ENCODE measurements at regions not wholly inside any gene's neighbourhood (a gene's known extent, or its start where the extent isn't known, plus 50 kb on each side); places are given as distances from the start of the nearest gene placed in this dataset.

- ChIA-PET CTCF (interaction anchor here (0.9 kb wide), 1 partner anchor 11 kb away, joined by 4 read pairs; no protein-coding TSS in a partner anchor), POLR2A (interaction anchor here (1.4 kb wide), 1 partner anchor 17 kb away, joined by 3 read pairs; no protein-coding TSS in a partner anchor)
- no TSS peak for BruUV-seq (replicated peaks)
- TF ChIP-seq, protein P1, sequence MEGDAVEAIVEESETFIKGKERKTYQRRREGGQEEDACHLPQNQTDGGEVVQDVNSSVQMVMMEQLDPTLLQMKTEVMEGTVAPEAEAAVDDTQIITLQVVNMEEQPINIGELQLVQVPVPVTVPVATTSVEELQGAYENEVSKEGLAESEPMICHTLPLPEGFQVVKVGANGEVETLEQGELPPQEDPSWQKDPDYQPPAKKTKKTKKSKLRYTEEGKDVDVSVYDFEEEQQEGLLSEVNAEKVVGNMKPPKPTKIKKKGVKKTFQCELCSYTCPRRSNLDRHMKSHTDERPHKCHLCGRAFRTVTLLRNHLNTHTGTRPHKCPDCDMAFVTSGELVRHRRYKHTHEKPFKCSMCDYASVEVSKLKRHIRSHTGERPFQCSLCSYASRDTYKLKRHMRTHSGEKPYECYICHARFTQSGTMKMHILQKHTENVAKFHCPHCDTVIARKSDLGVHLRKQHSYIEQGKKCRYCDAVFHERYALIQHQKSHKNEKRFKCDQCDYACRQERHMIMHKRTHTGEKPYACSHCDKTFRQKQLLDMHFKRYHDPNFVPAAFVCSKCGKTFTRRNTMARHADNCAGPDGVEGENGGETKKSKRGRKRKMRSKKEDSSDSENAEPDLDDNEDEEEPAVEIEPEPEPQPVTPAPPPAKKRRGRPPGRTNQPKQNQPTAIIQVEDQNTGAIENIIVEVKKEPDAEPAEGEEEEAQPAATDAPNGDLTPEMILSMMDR (IDR thresholded peaks at IDR 0.05; ENCODE audit: unreplicated experiment): no peak
- intact Hi-C loops (cut with micrococcal nuclease): no loop called here
- DNase-seq (ENCODE audit: unreplicated experiment): no peak
- Mint-ChIP-seq H3K4me1 (ENCODE audit: insufficient read depth, unreplicated experiment) (peaks cover 10% of the 10 kb centered on the region), H3K4me3 (ENCODE audit: unreplicated experiment) (no peak overlapping the region), H3K27me3 (ENCODE audit: insufficient read depth, unreplicated experiment) (no peaks in the 10 kb centered on the region), H3K9me3 (ENCODE audit: unreplicated experiment) (no peaks in the 10 kb centered on the region), H3K27ac (ENCODE audit: low read depth, unreplicated experiment) (no peak overlapping the region), H3K36me3 (ENCODE audit: insufficient read depth, unreplicated experiment) (peaks cover 6% of the 10 kb centered on the region)
These were observed 352.9 kb upstream of the RGS6 start for GRCh38 chr14:71579331-71579730.

GRCh38 chr14:71582705-71583104 is 349.5 kb upstream of the RGS6 start:
- Mint-ChIP-seq H3K27me3 (ENCODE audit: insufficient read depth, unreplicated experiment) (no peaks in the 10 kb centered on the region), H3K4me3 (ENCODE audit: unreplicated experiment) (no peak overlapping the region), H3K27ac (ENCODE audit: low read depth, unreplicated experiment) (no peak overlapping the region), H3K9me3 (ENCODE audit: unreplicated experiment) (no peaks in the 10 kb centered on the region), H3K4me1 (ENCODE audit: insufficient read depth, unreplicated experiment) (peaks cover 12% of the 10 kb centered on the region), H3K36me3 (ENCODE audit: insufficient read depth, unreplicated experiment) (peaks cover 6% of the 10 kb centered on the region)
- BruUV-seq (replicated peaks): no TSS peak
- intact Hi-C loops (cut with micrococcal nuclease): no loop called here
- no peak for DNase-seq (ENCODE audit: unreplicated experiment)
- ChIA-PET POLR2A (interaction anchor here (0.6 to 0.8 kb wide), 2 partner anchors 26 to 170 kb away, joined by 3 to 6 read pairs; no protein-coding TSS in a partner anchor), CTCF (interaction anchor here (1.1 to 1.2 kb wide), 2 partner anchors 8 to 10 kb away, joined by 3 to 4 read pairs; no protein-coding TSS in a partner anchor)
- TF ChIP-seq, protein P1 (IDR thresholded peaks at IDR 0.05; ENCODE audit: unreplicated experiment): no peak

DNA sequence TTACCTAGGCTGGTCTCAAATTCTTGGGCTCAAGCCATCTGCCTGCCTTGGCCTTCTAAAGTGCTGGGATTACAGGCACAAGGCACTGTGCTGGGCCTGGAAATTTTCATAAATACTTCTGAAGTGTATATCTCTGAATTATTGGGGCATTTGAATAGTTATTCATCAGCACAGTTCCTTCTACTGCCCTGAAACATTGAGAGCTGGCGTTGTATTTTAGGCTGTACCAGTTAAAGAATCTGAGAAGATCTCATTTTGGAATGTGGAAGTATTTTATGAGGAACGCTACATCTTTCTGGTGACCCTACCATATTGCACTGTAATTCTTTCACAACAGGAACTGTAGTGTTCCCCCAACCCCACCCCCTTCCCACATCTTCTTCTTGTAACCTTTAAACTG is 349.0 kb upstream of the RGS6 start:
- POLR2A ChIA-PET: no interaction called here

DNA sequence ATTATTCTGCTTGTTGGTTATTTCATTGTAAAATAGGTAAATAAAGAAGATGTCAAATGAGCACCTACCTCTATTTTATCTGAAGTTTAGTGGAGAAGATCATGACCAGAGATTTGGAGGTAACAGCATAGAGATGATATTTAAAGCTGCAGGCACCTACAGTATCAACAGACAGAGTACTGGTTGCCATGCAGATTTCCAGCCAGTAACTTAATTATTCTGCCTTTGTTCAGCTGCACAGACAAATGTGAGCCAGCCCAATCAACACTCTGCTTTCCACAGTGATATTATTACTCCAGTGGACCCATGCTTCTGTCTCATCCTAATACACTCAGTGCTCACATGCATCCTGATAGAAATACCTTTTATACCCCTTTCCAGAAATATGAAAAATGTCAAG is 348.5 kb upstream of the RGS6 start:
- BruUV-seq (replicated peaks): no TSS peak
- no peak overlapping the region for H3K27ac Mint-ChIP-seq (ENCODE audit: low read depth, unreplicated experiment)
- CTCF ChIA-PET: interaction anchor here (1.2 kb wide), 1 partner anchor 11 kb away, joined by 3 read pairs; no protein-coding TSS in a partner anchor
- H3K36me3 Mint-ChIP-seq (ENCODE audit: insufficient read depth, unreplicated experiment): peaks cover 6% of the 10 kb centered on the region
- POLR2A ChIA-PET: no interaction called here
- DNase-seq (ENCODE audit: unreplicated experiment): no peak
- intact Hi-C loops (cut with micrococcal nuclease): no loop called here
- no peaks in the 10 kb centered on the region for H3K9me3 Mint-ChIP-seq (ENCODE audit: unreplicated experiment)
- H3K4me1 Mint-ChIP-seq (ENCODE audit: insufficient read depth, unreplicated experiment): peaks cover 12% of the 10 kb centered on the region
- H3K4me3 Mint-ChIP-seq (ENCODE audit: unreplicated experiment): no peak overlapping the region
- TF ChIP-seq, protein P1 (IDR thresholded peaks at IDR 0.05; ENCODE audit: unreplicated experiment): no peak
- H3K27me3 Mint-ChIP-seq (ENCODE audit: insufficient read depth, unreplicated experiment): no peaks in the 10 kb centered on the region

More for the DNA sequence above, 349.0 kb upstream of the RGS6 start:
- H3K27ac Mint-ChIP-seq (ENCODE audit: low read depth, unreplicated experiment): no peak overlapping the region
- peaks cover 6% of the 10 kb centered on the region for H3K36me3 Mint-ChIP-seq (ENCODE audit: insufficient read depth, unreplicated experiment)
- intact Hi-C loops (cut with micrococcal nuclease): no loop called here
- H3K4me1 Mint-ChIP-seq (ENCODE audit: insufficient read depth, unreplicated experiment): peaks cover 12% of the 10 kb centered on the region
- TF ChIP-seq, protein P1 (IDR thresholded peaks at IDR 0.05; ENCODE audit: unreplicated experiment): no peak
- no peaks in the 10 kb centered on the region for H3K9me3 Mint-ChIP-seq (ENCODE audit: unreplicated experiment)
- H3K27me3 Mint-ChIP-seq (ENCODE audit: insufficient read depth, unreplicated experiment): no peaks in the 10 kb centered on the region
- CTCF ChIA-PET: interaction anchor here (1.1 to 1.2 kb wide), 2 partner anchors 8 to 12 kb away, joined by 3 read pairs; no protein-coding TSS in a partner anchor
- DNase-seq (ENCODE audit: unreplicated experiment): no peak
- no TSS peak for BruUV-seq (replicated peaks)
- no peak overlapping the region for H3K4me3 Mint-ChIP-seq (ENCODE audit: unreplicated experiment)

All from MCF 10A (cell line).